Brain microvascular endothelial cell (primary cell): ENCODE measurements at regions not wholly inside any gene's neighbourhood (a gene's known extent, or its start where the extent isn't known, plus 50 kb on each side); places are given as distances from the start of the nearest gene placed in this dataset.
"Not testable (repeated sequence)": the region's sequence is repeated elsewhere in the genome, so short reads cannot be mapped to it uniquely, and the experiment has no call there.

Experiments used
- DNase-seq: peaks from one replicate; pipeline ENCODE4 v3.0.0-alpha.2; 2020
- H3K27ac ChIP-seq: fragments of 250-450 bp; sonication (Bioruptor Pico); 2 replicates; pipeline ENCODE4 v1.5.1; 2020; ENCODE audit warnings: mild to moderate bottlenecking, moderate library complexity
- H3K27me3 ChIP-seq: fragments of 250-450 bp; sonication (Bioruptor Pico); replicated peaks from 2 replicates; pipeline ENCODE4 v1.5.1; 2020; ENCODE audit warnings: mild to moderate bottlenecking
- H3K36me3 ChIP-seq: fragments of 250-450 bp; sonication (Bioruptor Pico); replicated peaks from 2 replicates; pipeline ENCODE4 v1.5.1; 2020; ENCODE audit warnings: mild to moderate bottlenecking
- H3K4me3 ChIP-seq: 2 replicates; pipeline ENCODE4 v1.5.1; 2011; ENCODE audit warnings: low read depth, mild to moderate bottlenecking, control low read depth, low read length, moderate library complexity
- in situ Hi-C: cut with HindIII; loops from 2 replicates; pipeline ENCODE4 v1.10.0; 2017; ENCODE audit warnings: low sequenced_read_pairs, low pct_ligation_motif_present
- TF ChIP-seq, protein P1 (sequence below): IDR thresholded peaks from 2 replicates; pipeline ENCODE4 v1.5.1; 2011; ENCODE audit warnings: low read depth, mild to moderate bottlenecking, moderate library complexity, low read length, control low read depth, inconsistent platforms; ENCODE audit errors: missing control alignments

DNA sequence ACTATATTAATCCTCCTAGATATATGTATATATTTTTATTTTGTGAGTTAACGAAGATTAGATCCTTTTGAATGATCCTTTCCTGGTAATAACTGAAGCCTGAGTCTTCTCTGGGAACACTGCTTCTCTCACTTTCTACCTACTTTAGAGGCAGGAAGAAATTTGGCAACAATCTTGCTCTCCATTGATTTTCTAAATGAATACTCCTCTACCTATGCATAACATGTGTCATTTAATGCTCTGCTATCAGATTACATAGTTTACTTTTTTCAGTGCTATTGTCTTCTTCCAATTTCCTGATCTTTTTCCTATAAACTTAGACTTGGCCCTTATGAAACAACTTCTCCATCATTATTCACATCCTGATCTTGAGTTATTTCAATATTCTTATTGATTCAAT lies 60.4 kb upstream of the PDHA2 start:
- TF ChIP-seq, protein P1, sequence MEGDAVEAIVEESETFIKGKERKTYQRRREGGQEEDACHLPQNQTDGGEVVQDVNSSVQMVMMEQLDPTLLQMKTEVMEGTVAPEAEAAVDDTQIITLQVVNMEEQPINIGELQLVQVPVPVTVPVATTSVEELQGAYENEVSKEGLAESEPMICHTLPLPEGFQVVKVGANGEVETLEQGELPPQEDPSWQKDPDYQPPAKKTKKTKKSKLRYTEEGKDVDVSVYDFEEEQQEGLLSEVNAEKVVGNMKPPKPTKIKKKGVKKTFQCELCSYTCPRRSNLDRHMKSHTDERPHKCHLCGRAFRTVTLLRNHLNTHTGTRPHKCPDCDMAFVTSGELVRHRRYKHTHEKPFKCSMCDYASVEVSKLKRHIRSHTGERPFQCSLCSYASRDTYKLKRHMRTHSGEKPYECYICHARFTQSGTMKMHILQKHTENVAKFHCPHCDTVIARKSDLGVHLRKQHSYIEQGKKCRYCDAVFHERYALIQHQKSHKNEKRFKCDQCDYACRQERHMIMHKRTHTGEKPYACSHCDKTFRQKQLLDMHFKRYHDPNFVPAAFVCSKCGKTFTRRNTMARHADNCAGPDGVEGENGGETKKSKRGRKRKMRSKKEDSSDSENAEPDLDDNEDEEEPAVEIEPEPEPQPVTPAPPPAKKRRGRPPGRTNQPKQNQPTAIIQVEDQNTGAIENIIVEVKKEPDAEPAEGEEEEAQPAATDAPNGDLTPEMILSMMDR, result no peak
- DNase-seq, result no peak
- Histone ChIP-seq H3K4me3 (no peak overlapping the region), H3K27ac (no peak overlapping the region), H3K36me3 (no peaks in the 10 kb centered on the region), H3K27me3 (no peaks in the 10 kb centered on the region)
- in situ Hi-C loops, result no loop called here

DNA sequence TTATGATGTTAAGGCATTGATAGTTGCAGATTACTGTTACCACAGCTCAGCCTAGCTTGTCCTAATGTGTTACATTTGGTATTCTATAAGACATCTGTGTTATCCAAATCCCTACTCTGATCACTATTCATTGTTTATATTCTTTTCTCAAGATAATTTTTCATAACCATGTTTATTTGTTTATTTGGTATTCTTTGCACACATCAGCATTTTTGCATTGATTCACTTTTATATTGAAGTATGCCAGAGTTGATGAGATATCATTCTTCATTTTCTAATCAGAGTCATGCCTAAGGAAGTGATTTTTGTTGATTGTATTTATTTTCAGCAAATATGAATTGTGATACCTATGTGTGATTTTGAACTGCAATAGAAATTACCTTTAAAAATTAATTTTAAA lies 61.2 kb upstream of the PDHA2 start:
- in situ Hi-C loops, result no loop called here
- no peak for DNase-seq
- Histone ChIP-seq H3K4me3 (no peak overlapping the region), H3K36me3 (no peaks in the 10 kb centered on the region), H3K27me3 (no peaks in the 10 kb centered on the region), H3K27ac (no peak overlapping the region)
- TF ChIP-seq, protein P1, result no peak

GRCh38 chr4:95770605-95771004 lies 69.3 kb upstream of the PDHA2 start:
- DNase-seq, H3K4me3 ChIP-seq, H3K27me3 ChIP-seq, in situ Hi-C loops, H3K27ac ChIP-seq, H3K36me3 ChIP-seq: not testable (repeated sequence)

- H3K27me3 ChIP-seq, result no peaks in the 10 kb centered on the region
- in situ Hi-C loops, result no loop called here
- DNase-seq, result no peak
- TF ChIP-seq, protein P1, result no peak
- H3K36me3 ChIP-seq, result no peaks in the 10 kb centered on the region
- H3K4me3 ChIP-seq, result no peak overlapping the region
- no peak overlapping the region for H3K27ac ChIP-seq
Observed at GRCh38 chr4:95764961-95765360, 74.9 kb upstream of the PDHA2 start.

DNA sequence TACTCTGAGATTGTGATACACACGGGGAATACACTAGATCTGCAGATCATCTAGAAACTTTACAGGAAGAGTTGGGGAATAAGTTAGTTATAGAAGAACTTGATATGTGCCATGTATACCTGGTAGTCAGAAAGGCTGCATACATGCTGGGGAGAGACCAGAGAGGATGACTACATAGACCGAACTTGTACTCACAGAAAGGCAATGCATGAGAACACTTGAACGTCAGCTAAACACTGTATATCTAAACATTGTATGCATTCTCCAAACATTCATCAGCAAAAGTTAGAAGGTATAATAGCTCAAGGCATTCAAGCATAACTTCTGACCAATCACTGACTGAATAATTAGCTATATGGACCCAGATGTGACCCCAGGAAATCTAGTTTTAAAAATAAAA lies 78.0 kb upstream of the PDHA2 start:
- peak overlapping the region; percentile 67 for H3K27ac ChIP-seq
- DNase-seq, result peak; percentile 51
- in situ Hi-C loops, result no loop called here
- H3K36me3 ChIP-seq, result no peaks in the 10 kb centered on the region
- no peak overlapping the region for H3K4me3 ChIP-seq
- no peaks in the 10 kb centered on the region for H3K27me3 ChIP-seq
- TF ChIP-seq, protein P1, result no peak

GRCh38 chr4:95761426-95761825 lies 78.5 kb upstream of the PDHA2 start:
- peak overlapping the region; percentile 67 for H3K27ac ChIP-seq
- H3K27me3 ChIP-seq, result no peaks in the 10 kb centered on the region
- in situ Hi-C loops, result no loop called here
- no peak overlapping the region for H3K4me3 ChIP-seq
- TF ChIP-seq, protein P1, result no peak
- H3K36me3 ChIP-seq, result no peaks in the 10 kb centered on the region
- DNase-seq, result peak; percentile 63

DNA sequence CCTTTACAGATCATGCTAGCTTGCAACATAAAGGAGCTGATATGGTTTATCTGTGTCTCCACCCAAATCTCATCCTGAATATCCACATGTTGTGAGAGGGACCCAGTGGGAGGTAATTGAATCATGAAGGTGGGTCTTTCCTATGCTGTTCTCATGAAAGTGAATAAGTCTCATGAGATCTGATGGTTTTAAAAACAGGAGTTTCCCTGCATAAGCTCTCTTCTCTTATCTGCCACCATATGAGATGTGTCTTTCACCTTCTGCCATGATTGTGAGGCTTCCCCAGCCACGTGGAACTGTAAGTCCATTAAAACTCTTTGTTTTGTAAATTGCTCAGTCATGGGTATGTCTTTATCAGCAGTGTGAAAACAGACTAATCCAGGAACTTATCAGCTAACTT lies 79.2 kb upstream of the PDHA2 start:
- H3K27me3 ChIP-seq, H3K36me3 ChIP-seq, H3K4me3 ChIP-seq, in situ Hi-C loops: not testable (repeated sequence)
- peak overlapping the region; percentile 52 for H3K27ac ChIP-seq
- DNase-seq, result peak; percentile 6
